SH-SY5Y (cell line): ENCODE measurements at regions not wholly inside any gene's neighbourhood (a gene's known extent, or its start where the extent isn't known, plus 50 kb on each side); places are given as distances from the start of the nearest gene placed in this dataset.

Source experiments
- GATA2 ChIP-seq: IDR thresholded peaks from 2 replicates; pipeline ENCODE4 v1.6.1; 2011; ENCODE audit warnings: mild to moderate bottlenecking, low read depth, low read length
- GATA3 ChIP-seq: IDR thresholded peaks from 2 replicates; pipeline ENCODE4 v1.6.1; 2011; ENCODE audit warnings: low read depth, mild to moderate bottlenecking, low read length, moderate library complexity

DNA sequence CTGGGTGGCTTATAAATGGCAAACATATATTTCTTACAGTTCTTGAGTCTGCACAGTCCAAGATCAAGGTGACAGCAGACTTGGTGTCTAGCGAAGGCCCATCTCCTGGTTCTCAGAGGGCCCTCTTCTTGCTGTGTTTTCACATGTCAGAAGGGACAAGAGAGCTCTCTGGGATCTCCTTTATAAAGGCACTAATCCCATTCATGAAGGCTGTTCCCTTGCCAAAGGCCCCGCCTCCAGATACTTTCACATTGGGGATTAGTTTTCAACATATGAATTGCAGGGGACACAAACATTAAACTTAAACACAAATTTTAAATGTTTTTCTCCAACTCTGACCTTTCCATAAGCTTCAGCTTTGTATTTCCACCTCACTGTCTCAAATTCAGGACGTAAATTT is 1135.0 kb upstream of the TENM3 start:
- TF ChIP-seq GATA3, result no peak
- TF ChIP-seq GATA2, result no peak

DNA sequence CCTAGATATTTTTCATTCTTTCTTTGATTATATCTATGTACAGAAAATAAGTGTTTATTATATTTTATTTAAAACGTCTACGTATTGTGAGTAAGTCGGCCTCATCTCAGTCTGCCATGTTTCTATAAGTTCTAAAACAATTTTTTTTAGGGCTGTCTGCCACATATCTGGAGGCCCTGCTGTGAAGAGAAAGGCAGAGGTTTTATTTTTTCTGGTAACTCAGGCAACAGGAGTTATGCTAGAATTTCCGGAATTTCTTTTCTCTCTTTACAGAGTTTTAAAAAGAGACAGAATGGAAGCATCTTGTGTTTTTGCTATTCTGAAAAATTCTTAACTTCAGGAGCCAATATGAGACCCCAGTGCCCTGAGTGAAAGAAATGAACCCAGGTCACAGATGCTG is 1124.0 kb upstream of the TENM3 start:
- TF ChIP-seq GATA3 (no peak), GATA2 (no peak)

DNA sequence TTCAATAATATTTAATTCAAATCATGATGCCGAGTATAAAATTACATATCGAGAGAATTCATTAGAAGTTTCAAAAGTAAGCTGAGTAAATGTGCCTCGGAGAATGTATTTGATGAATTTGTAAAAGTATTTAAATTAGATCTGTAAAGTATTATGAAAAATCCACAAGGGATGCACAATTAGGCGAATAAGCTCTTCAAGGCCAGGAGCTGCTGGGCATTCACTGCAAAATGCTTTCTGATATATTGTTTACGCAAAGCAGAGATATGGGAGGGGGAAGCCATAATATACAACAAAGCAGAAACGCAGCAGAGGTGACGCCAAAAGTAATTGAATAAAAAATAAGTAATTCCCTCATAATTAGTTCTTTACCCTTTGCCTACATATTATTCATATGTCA is 1121.5 kb upstream of the TENM3 start:
- no peak for TF ChIP-seq GATA2
- TF ChIP-seq GATA3, result no peak

DNA sequence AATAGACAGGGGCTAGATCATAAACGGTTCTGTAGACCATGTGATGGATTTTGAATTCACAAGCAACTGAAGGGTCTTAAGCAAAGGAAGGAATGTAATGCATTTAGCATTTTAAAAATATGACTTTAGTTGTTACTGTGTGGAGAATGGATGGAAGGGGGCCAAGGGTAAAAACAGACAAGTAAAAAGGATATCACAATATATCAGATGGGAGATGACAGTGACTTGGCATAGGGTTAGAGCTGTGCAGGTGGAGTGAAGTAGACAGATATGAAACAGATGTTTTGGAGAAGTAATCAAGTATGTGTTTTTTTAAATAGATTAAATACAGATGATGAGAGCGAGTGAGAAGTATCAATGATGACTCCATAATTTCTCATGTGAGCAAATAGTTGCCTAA is 1116.0 kb upstream of the TENM3 start:
- no peak for TF ChIP-seq GATA2
- TF ChIP-seq GATA3, result no peak

DNA sequence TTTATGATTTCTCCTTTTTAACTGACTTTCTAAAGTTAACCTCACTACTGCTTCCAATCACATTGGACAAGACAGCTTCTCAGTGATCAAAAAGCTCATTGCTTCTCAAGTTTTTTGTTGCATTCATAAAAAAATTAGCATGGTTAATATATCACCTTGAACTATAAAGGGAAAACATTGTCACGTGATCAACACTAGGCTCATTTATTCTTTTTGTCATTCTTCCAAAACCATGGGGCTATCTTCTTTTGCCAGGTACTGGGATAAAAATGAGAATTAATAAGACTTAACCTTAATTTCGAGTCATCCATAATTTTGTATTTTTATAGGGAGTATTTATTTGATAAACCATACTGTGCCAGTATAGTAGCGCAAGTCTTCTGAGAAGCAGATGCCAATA is 1105.9 kb upstream of the TENM3 start:
- TF ChIP-seq GATA2 (no peak), GATA3 (no peak)

DNA sequence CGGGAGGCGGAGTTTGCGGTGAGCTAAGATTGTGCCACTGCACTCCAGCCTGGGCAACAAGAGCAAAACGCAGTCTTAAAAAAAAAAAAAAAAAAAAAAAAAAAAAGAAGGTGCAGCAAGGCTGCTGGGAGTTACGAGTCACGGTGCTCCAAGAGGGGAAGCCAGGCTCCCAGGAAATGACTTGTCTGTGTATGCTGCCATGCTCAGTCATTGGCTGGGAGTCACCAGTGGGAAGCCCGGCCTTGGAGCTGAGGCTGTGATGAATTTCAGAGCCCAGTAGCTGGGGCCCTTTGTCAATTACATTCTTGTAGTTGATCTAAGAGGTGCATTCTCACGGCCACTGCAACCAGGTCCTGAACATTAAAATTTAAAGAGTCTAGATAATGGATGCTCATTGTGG is 1105.1 kb upstream of the TENM3 start:
- TF ChIP-seq GATA3, result no peak
- TF ChIP-seq GATA2, result no peak

DNA sequence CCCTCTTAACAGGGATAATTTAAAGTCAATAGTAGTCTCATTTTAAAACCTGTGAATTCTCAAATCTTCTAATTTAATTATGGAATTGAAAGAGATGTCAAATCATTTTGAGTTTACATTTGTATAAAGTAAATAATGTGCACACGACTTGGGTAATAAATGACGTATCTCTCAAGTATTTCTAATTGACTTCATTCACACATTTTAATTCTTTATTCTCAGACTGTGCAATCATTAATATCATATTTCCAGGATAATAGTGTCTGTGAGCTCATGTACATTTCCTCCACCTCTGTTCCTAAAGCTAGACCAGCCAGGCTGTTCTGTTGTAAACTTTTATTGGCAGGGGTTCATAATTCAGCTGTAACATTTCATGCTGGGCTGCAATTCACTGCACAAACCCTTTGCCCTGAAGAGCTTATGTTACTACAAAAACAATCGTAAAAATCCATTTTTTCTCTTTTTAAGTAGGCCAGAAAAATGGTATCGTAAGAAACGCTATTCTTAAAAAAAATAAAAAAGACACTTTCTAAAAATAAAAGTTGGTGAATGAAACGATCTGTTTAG is 1103.1 kb upstream of the TENM3 start:
- no peak for TF ChIP-seq GATA3
- no peak for TF ChIP-seq GATA2

DNA sequence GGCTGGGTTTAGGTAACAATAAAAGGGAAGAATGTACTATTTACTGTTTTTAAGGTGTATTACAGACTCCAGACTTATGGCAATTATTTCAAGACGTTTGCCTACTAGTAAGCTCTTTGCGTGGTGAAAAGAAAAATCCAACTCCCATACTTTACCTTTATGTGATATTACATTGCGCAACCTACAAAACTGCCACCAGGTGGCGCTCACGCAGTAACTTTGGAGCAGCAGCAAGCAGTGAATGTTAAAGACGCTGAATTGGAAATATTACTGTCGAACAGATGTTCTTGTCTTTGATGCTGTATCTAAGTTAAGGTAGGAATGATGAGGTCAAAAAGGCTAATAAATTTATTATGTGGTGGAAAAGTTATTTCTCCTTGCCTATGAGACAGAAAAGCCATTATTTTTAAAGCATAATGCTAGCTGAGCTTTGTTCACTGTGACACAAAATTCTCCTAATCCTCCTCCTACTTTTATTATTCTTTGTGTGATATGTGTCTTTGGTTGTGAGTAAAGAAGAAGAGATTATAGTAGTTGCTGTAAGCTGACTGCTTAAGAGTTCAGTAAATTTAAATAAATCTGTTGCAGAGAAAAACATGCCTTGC is 1099.8 kb upstream of the TENM3 start:
- TF ChIP-seq GATA2 (no peak), GATA3 (no peak)

DNA sequence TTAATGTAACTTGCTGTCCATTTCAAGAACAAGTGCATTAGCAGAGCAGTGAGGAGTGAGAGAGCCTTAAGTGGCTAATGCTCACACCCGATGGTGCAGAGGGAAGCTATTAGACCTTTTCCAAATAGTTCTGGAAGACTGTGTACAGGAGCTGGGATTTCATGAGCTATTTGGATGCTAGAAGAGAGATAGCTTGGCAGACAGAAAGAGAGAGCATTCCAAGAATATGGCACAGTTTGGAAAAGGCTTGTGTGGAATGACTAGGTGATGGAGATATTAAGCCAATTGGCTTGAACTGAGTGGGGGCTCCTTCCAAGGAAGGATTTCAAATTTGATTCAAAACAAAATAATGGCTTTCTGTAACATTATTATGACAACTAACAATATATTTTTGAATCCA is 1097.2 kb upstream of the TENM3 start:
- TF ChIP-seq GATA2 (no peak), GATA3 (no peak)

DNA sequence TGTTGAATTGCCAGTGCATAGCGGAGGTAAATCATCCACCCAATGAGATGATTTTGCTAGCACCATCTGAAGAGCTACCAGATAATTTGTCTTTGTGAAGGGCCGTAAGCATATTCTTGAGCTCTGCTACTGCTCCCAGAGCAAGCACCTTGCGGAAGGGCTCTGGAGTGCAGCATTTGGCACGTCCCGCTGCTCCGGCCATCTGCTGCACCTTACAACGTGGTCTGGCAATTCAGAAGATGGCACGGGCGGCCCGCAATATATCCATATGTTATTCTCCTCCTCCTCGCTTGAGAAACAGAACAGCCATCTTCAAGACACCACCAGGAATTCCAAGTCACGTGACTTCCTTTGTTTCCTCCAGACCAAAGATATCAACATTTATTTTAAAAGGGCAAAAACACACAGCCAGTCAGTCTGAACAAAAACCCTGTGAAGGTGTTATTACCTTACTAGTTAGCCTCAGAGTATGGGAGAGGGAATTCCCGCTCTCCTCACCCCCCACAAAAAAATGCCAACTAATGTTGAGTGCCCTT is 1095.7 kb upstream of the TENM3 start:
- TF ChIP-seq GATA2 (no peak), GATA3 (no peak)

DNA sequence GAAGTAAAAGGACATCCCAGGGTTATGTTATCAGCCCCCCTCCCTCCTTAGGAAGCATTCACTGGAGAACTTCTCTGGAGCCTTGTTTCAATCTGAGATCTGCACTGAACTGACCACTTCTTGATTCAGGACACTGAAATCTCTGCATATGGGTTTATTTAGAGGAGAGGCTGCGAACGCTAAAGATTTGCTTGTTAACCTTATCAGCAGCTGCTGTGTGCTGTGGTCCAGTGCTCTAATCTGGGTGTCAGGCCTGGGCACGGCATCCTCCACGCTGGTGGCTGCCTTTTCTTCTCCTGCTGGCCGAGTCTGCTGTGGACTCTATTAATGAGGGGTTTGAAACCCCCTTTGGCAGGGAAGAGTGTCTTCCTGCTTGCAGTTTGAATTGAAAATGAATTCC is 1094.7 kb upstream of the TENM3 start:
- TF ChIP-seq GATA3, result no peak; the same call in 1 of the 2 replicates
- peak; percentile 78 for TF ChIP-seq GATA2

DNA sequence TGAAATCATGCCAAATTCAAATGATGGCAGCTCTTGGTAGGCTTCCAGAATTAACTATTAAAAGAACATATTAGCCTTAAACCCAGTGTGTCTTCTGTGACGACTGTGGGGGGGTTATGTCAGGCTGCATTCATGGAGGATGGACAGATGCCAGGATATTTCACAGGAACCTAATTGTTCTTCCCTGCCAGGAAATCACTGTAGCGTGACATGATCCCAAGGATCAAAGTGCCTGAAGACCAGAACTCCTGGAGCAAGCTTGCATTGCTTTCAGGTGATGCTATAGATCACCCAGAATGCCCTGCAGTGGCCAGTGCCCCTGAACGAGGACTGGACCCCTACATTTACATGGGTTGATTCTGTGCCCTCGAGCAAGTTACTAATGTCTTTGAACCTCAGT is 1093.0 kb upstream of the TENM3 start:
- TF ChIP-seq GATA2 (no peak), GATA3 (no peak)

DNA sequence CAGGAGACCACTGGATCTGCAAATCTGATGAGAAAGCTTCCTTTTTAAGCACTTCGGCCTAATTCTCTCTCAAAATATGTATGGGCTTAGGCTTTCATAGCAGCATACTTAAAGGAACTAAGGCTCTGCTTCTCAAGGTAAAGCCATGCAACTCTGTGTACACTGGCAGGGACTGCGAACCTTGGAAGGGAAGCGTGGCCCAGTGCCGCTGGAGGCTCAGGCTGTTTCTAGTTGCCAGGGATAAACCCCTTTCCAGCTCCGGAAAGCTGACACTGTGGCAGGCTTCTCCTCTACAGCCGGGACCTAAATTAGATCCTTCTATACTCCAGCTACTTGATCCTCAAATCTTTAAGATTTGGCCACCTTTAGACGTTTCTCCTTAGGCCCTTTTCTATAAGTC is 1091.3 kb upstream of the TENM3 start:
- no peak for TF ChIP-seq GATA2
- no peak for TF ChIP-seq GATA3

DNA sequence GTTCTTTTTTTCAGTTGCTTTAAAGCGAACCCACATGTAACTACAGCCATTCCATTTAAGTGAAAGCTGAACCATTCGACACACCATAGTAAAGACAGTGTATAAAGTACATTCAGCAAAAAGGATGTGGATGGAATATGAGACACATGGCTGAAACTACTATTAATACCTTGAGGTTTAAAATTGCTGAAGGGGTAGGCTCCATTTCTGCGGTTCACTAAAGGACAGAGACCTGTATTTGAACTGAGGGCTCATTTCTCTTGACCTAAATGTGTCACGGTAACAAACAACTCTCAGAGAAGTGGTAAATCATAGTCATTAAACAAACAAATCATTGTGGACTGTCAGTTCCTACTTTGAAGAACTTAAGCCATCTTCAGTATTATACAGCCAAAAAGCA is 1085.6 kb upstream of the TENM3 start:
- TF ChIP-seq GATA2 (no peak), GATA3 (no peak)

DNA sequence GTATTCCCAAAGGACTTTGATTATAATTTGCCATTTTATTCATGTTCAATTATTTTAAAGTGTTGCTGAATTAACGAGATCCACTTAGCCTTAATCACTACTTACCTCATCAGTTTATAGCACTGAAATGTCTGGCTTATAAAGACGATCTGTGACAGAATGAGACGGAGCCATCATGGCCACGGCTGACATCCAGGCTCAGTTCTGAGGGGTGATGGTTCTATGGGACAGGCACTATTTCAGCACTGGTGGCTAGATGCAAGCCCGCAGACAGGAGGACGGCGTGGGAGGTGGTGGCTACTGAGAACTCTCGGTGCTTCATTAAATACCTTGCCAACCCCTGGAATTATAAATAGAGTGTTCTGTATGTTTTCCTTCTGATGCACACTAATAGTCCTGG is 1084.2 kb upstream of the TENM3 start:
- no peak for TF ChIP-seq GATA2

DNA sequence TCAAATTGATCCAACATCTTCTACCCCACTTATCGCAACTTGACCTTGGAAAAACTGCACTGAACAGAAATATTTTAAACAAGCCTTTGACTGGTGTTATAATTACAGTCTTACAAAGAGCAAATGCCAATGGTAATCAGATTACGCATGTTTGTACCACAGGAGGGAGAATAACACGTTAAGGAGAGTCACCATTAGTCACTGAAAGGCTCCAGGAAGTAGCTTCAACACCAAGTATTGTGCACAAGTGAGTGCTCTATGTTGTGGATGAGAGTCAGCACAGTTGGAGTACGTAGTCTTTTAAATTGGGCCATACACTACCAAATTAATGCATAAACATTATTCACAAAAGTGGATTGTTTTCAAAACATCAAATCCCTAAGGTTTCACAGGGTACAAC is 1081.5 kb upstream of the TENM3 start:
- no peak for TF ChIP-seq GATA3
- TF ChIP-seq GATA2, result no peak
